Nephron (organoid): ENCODE measurements at regions not wholly inside any gene's neighbourhood (a gene's known extent, or its start where the extent isn't known, plus 50 kb on each side); places are given as distances from the start of the nearest gene placed in this dataset.
A peak's percentile ranks its signal among the peaks of the same experiment; 100 is the strongest.

ENCODE experiments used
- H3K27ac Mint-ChIP-seq, 3 experiments: 2 replicates each; pipeline ENCODE4 v1.8.0; 2020; ENCODE audit warnings: mixed read lengths in 3 of 3, mild to moderate bottlenecking in 2 of 3, moderate library complexity in 1 of 3
- H3K27me3 Mint-ChIP-seq: 2 replicates; pipeline ENCODE4 v1.8.0; 2021; ENCODE audit warnings: low read depth, mild to moderate bottlenecking, moderate library complexity, mixed read lengths
- H3K36me3 Mint-ChIP-seq: 2 replicates; pipeline ENCODE4 v1.8.0; 2020; ENCODE audit warnings: low read depth, mixed read lengths
- H3K4me1 Mint-ChIP-seq: 2 replicates; pipeline ENCODE4 v1.8.0; 2020; ENCODE audit warnings: mixed read lengths
- H3K4me3 Mint-ChIP-seq, 3 experiments: 2 replicates each; pipeline ENCODE4 v1.8.0; 2020; ENCODE audit warnings: mild to moderate bottlenecking in 3 of 3, mixed read lengths in 3 of 3, moderate library complexity in 2 of 3
- H3K9me3 Mint-ChIP-seq: 2 replicates; pipeline ENCODE4 v1.8.0; 2020; ENCODE audit warnings: mixed read lengths
- TF ChIP-seq, protein P1 (sequence below), 3 experiments: fragments of 200-600 bp; sonication (generic); IDR thresholded peaks; one replicate each; pipeline ENCODE4 v1.5.0; 2021; ENCODE audit warnings: antibody characterized with exemption in 3 of 3; ENCODE audit not compliant: unreplicated experiment in 3 of 3

GRCh38 chr1:101312147-101312546 is 75.3 kb downstream of the S1PR1 start:
- Mint-ChIP-seq H3K4me3 (no peak overlapping the region), H3K27ac (no peak overlapping the region), H3K36me3 (no peaks in the 10 kb centered on the region), H3K9me3 (no peaks in the 10 kb centered on the region), H3K27me3 (peaks cover 21% of the 10 kb centered on the region), H3K4me1 (peaks cover 19% of the 10 kb centered on the region)
- TF ChIP-seq, protein P1, sequence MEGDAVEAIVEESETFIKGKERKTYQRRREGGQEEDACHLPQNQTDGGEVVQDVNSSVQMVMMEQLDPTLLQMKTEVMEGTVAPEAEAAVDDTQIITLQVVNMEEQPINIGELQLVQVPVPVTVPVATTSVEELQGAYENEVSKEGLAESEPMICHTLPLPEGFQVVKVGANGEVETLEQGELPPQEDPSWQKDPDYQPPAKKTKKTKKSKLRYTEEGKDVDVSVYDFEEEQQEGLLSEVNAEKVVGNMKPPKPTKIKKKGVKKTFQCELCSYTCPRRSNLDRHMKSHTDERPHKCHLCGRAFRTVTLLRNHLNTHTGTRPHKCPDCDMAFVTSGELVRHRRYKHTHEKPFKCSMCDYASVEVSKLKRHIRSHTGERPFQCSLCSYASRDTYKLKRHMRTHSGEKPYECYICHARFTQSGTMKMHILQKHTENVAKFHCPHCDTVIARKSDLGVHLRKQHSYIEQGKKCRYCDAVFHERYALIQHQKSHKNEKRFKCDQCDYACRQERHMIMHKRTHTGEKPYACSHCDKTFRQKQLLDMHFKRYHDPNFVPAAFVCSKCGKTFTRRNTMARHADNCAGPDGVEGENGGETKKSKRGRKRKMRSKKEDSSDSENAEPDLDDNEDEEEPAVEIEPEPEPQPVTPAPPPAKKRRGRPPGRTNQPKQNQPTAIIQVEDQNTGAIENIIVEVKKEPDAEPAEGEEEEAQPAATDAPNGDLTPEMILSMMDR (IDR thresholded peaks at IDR 0.05; ENCODE audit: unreplicated experiment in 3 of 3): no peak

GRCh38 chr1:101313356-101313755 is 76.5 kb downstream of the S1PR1 start:
- H3K4me3 Mint-ChIP-seq: no peak overlapping the region
- TF ChIP-seq, protein P1 (IDR thresholded peaks at IDR 0.05; ENCODE audit: unreplicated experiment in 3 of 3): no peak
- H3K27me3 Mint-ChIP-seq: peaks cover 19% of the 10 kb centered on the region
- peaks cover 19% of the 10 kb centered on the region for H3K4me1 Mint-ChIP-seq
- H3K9me3 Mint-ChIP-seq: no peaks in the 10 kb centered on the region
- H3K36me3 Mint-ChIP-seq: no peaks in the 10 kb centered on the region
- no peak overlapping the region for H3K27ac Mint-ChIP-seq

DNA sequence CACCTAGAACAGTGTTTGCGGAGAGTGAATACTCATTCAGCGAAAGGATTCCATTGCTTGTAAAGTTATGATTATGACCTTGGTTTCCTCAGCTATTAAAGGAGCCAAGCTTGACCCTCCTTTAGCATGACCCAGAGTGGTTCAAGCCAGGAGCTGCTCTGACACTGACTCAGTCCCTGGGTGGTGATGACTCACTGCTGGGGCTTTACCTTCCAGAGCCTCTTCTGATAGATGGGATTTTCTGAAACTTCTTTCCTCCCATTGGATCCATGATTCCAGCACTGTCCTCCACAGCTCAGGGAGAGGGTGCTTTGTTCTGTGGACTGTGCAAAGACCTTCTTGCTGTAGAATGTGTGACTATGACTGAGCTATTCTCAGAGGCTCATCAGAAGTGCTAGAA is 77.4 kb downstream of the S1PR1 start:
- Mint-ChIP-seq H3K4me1 (peaks cover 15% of the 10 kb centered on the region), H3K27ac (peak overlapping the region in 1 of 3 experiments; percentile 22), H3K36me3 (no peaks in the 10 kb centered on the region), H3K27me3 (peaks cover 15% of the 10 kb centered on the region), H3K9me3 (no peaks in the 10 kb centered on the region), H3K4me3 (no peak overlapping the region)
- TF ChIP-seq, protein P1 (IDR thresholded peaks at IDR 0.05; ENCODE audit: unreplicated experiment in 3 of 3): no peak

- Mint-ChIP-seq H3K27ac (peak overlapping the region; percentile 88 to 90 (median 89)), H3K9me3 (no peaks in the 10 kb centered on the region), H3K4me3 (no peak overlapping the region), H3K36me3 (no peaks in the 10 kb centered on the region), H3K4me1 (no peaks in the 10 kb centered on the region), H3K27me3 (peaks cover 12% of the 10 kb centered on the region)
- TF ChIP-seq, protein P1 (IDR thresholded peaks at IDR 0.05; ENCODE audit: unreplicated experiment in 3 of 3): no peak
Observed at GRCh38 chr1:101316256-101316655, 79.4 kb downstream of the S1PR1 start.

GRCh38 chr1:101316799-101317198 is 80.0 kb downstream of the S1PR1 start:
- TF ChIP-seq, protein P1 (IDR thresholded peaks at IDR 0.05; ENCODE audit: unreplicated experiment in 3 of 3): no peak
- H3K4me3 Mint-ChIP-seq: no peak overlapping the region
- H3K27me3 Mint-ChIP-seq: peaks cover 8% of the 10 kb centered on the region
- H3K36me3 Mint-ChIP-seq: no peaks in the 10 kb centered on the region
- H3K9me3 Mint-ChIP-seq: no peaks in the 10 kb centered on the region
- H3K4me1 Mint-ChIP-seq: no peaks in the 10 kb centered on the region
- H3K27ac Mint-ChIP-seq: peak overlapping the region; percentile 88 to 90 (median 89)

- H3K9me3 Mint-ChIP-seq: no peaks in the 10 kb centered on the region
- no peaks in the 10 kb centered on the region for H3K36me3 Mint-ChIP-seq
- peaks cover 7% of the 10 kb centered on the region for H3K27me3 Mint-ChIP-seq
- no peaks in the 10 kb centered on the region for H3K4me1 Mint-ChIP-seq
- H3K27ac Mint-ChIP-seq: no peak overlapping the region
- no peak overlapping the region for H3K4me3 Mint-ChIP-seq
- TF ChIP-seq, protein P1 (IDR thresholded peaks at IDR 0.05; ENCODE audit: unreplicated experiment in 3 of 3): no peak
Observed at GRCh38 chr1:101317590-101317989, 80.8 kb downstream of the S1PR1 start.
